Stomach (tissue), 4 donors: ENCODE measurements at regions not wholly inside any gene's neighbourhood (a gene's known extent, or its start where the extent isn't known, plus 50 kb on each side); places are given as distances from the start of the nearest gene placed in this dataset.

ENCODE experiments used
- POLR2A ChIP-seq, 4 donors: fragments of 450-650 bp; IDR thresholded peaks; one replicate each; pipeline ENCODE4 v1.6.1; 2016; ENCODE audit warnings: antibody characterized with exemption in 4 of 4, control low read depth in 2 of 4, mild to moderate bottlenecking in 1 of 4, moderate library complexity in 1 of 4
- POLR2AphosphoS5 ChIP-seq, 3 donors: sonication (generic); formaldehyde crosslinking; IDR thresholded peaks; one replicate each; pipeline ENCODE4 v1.6.1; 2016; ENCODE audit warnings: antibody characterized with exemption in 3 of 3
- TF ChIP-seq, protein P1 (sequence below), 7 experiments: fragments of 450-650 bp in 4 of 7; fragments of 200-600 bp in 3 of 7; sonication (generic) in 3 of 7; IDR thresholded peaks; one replicate each; pipeline ENCODE4 v1.5.1; 2016 to 2019; ENCODE audit warnings: antibody characterized with exemption in 7 of 7, control low read depth in 2 of 7, mild to moderate bottlenecking in 1 of 7

DNA sequence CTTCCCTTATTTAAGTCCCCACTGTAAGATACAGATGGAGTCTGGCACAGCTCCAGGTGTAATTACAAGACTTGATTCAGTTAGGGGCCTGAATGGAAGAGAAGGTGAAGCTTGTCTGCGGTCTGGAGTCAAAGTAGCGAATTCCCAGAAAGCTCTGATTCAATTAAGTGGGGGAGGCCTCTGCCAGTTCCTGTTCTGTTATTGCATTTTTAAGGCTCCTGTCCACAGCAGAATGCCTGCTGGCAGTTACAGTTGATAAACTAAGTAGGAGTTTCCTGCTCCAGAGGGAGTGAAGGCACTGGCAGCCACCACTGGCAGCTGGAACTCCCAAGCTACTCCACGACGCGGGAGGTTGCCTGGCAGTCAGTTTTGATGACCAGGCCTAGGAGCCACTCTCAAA lies 181.1 kb downstream of the SOCS6 start:
- TF ChIP-seq, protein P1, sequence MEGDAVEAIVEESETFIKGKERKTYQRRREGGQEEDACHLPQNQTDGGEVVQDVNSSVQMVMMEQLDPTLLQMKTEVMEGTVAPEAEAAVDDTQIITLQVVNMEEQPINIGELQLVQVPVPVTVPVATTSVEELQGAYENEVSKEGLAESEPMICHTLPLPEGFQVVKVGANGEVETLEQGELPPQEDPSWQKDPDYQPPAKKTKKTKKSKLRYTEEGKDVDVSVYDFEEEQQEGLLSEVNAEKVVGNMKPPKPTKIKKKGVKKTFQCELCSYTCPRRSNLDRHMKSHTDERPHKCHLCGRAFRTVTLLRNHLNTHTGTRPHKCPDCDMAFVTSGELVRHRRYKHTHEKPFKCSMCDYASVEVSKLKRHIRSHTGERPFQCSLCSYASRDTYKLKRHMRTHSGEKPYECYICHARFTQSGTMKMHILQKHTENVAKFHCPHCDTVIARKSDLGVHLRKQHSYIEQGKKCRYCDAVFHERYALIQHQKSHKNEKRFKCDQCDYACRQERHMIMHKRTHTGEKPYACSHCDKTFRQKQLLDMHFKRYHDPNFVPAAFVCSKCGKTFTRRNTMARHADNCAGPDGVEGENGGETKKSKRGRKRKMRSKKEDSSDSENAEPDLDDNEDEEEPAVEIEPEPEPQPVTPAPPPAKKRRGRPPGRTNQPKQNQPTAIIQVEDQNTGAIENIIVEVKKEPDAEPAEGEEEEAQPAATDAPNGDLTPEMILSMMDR (IDR thresholded peaks at IDR 0.05), result no peak
- TF ChIP-seq POLR2AphosphoS5 (IDR thresholded peaks at IDR 0.05) (no peak), POLR2A (IDR thresholded peaks at IDR 0.05) (no peak)
